ENCODE measurements at regions not wholly inside any gene's neighbourhood (a gene's known extent, or its start where the extent isn't known, plus 50 kb on each side); places are given as distances from the start of the nearest gene placed in this dataset.
"Not testable (repeated sequence)": the region's sequence is repeated elsewhere in the genome, so short reads cannot be mapped to it uniquely, and the experiment has no call there.

GRCh38 chr11:3437441-3437840 is 58.5 kb upstream of the ZNF195 start:
- not testable (repeated sequence) for DNase-seq

- no peak for DNase-seq
Measured at GRCh38 chr11:3434976-3435375, 56.0 kb upstream of the ZNF195 start.

GRCh38 chr11:3429191-3429590 is 50.2 kb upstream of the ZNF195 start:
- not testable (repeated sequence) for DNase-seq
